HG03175 (cell line): ENCODE measurements at regions not wholly inside any gene's neighbourhood (a gene's known extent, or its start where the extent isn't known, plus 50 kb on each side); places are given as distances from the start of the nearest gene placed in this dataset.
"Not testable (repeated sequence)": the region's sequence is repeated elsewhere in the genome, so short reads cannot be mapped to it uniquely, and the experiment has no call there.

Experiments used
- ATAC-seq: cut with Tn5 transposase; IDR thresholded peaks from one replicate; pipeline ENCODE4 v1.9.1; 2021; ENCODE audit warnings: mild to moderate bottlenecking, moderate library complexity; ENCODE audit not compliant: unreplicated experiment

DNA sequence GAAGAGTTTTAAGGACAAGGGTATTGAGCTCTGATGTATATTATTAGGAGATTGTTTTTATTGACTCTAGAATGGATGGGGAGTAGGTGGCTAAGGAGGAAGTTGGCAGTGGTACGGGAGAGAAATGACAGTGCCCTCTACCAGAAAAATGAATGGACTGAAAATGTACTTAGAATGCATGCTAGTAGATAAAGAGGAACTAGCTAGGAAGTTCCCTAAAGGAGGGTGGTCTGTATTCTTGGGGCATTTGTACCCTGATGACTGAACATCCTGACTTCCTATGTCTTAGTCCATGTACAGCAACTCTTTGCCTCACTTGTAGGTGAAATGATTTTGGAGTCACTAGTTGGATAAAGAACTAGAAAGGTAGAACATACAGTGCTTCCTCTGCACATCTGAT is 581.5 kb upstream of the RBFOX1 start:
- no peak for ATAC-seq

DNA sequence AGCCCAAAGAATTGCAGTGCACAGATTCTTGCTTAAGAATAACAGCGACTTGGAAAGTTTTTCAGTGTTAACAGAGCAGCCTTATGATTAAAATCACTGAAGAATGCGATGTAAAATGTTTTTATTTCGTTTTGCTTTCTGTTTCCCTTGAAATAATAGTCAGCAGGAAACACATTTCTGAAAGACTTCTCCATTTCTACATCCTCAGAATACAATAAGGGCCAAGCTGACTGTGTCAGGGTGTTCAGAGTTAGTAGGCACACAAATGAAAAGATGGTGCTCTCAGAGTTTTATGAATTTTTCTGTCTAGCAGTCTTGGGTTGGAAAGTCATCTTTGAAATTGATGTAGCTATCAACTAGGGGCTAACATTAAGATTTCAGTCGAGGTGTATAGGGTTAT is 582.9 kb upstream of the RBFOX1 start:
- no peak for ATAC-seq

DNA sequence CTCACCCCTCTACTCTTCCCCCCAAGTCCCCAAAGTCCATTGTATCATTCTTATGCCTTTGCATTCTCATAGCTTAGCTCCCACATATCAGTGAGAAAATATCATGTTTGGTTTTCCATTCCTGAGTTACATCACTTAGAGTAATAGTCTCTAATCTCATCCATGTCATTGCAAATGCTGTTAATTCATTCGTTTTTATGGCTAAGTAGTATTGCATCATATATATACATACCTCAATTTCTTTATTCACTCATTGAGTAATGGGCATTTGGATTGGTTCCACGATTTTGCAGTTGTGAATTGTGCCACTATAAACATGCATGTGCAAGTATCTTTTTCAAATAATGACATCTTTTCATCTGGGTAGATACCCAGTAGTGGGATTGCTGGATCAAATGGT is 596.3 kb upstream of the RBFOX1 start:
- ATAC-seq, result not testable (repeated sequence)

DNA sequence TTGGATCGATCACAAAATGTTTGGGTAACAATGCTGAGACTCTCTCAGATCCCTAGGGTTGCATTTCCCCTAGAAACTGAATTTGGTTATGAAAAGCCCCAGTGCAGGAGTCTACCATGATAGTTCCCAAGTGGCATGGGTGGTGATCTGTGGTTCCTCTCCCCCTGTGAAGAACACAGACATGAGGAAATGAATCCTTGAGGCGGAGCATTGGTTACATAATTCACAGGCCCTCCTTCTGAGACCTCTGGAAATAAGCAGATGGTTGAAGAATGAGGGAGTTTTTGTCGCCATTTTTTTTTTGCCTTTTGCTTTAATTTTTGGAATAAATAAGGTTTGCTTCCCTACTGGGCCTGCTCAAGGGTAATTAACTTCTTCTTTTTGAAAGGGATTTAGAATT is 597.0 kb upstream of the RBFOX1 start:
- no peak for ATAC-seq

DNA sequence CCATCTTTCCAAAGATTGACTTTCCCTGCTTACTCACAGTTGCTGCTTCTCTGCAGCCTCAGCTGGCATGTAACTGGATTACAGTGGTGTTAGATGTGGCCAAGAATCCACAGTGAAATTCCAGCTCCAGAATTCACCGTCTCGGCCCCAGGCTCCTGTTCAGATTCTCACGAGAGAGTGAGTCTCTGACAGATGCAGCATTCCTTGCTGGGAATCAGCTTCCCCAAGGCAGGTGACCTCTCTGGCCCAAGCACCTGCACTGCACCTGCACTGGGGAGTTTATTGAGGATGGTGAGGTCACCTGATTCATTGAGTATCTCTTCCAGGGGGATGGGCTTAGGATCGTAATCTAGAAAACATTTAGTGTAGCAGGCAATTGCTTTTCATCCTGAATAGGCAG is 600.5 kb upstream of the RBFOX1 start:
- ATAC-seq, result no peak

DNA sequence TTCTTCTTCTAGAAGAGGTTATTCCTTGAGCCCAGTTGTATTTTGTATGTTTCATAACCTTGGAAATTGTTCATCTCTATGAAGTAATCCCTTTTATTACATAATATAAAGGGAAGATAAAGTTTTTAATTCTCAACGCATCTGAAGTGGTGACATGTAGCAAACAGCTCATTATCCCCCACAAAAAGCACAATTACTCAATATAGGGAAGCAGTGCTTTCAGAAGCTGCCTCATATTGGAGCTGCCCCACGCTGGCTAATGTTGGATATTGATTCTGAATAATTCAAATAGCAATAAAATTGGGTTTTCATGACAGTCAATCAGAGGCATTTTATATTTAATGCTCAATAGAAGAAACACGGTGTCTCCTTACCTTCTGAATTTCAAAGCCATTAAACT is 604.3 kb upstream of the RBFOX1 start:
- no peak for ATAC-seq

DNA sequence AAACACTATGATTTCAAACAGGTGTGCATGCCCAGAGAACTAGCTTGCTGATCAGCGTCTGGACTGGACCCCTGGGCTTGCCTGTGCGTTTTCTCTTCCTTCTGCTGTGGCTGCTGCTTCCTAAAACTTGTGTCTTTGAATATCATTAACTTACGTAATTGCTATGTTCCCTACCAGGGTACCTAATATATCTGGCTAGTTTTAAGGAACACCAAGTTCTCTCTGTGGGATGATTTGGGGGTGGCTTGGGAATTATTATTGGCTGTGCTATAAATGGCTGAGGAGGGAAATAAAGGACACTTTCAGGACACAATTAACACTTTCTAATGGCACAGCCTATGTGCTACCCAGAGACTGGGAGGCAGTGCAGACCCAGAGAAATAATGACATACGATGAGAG is 606.0 kb upstream of the RBFOX1 start:
- ATAC-seq, result no peak

DNA sequence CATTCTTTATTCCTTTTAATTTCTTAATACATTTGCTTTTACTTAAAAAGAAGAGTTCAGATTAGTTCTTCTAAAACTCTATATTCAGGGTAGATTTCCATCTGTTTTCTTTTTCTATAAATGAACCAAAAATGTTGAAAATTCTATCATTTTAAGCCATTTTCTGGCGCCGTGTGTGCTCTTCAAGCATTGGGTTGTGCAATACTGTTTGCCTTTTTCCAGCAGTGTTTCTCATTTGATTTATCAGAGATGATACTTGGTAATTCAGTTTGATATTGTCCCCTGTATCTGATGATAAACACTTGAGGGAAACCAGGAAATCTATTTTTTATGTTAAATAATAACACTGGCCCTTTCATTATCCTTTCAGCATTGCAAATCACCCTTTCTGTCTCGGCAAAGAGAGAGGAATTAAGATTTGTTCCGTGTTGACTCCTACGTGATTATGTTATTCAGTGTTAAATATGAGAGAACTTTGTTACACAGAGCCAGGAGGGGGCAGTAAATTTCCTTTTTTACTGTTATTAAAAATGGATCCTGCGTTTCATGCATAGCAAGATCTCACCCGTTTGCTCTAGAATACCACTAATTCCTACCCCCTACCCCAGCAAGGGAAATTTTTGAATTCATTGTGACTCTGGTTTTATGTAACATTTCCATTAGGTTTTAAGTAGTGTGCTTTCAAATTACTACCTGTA is 606.9 kb upstream of the RBFOX1 start:
- ATAC-seq, result no peak

DNA sequence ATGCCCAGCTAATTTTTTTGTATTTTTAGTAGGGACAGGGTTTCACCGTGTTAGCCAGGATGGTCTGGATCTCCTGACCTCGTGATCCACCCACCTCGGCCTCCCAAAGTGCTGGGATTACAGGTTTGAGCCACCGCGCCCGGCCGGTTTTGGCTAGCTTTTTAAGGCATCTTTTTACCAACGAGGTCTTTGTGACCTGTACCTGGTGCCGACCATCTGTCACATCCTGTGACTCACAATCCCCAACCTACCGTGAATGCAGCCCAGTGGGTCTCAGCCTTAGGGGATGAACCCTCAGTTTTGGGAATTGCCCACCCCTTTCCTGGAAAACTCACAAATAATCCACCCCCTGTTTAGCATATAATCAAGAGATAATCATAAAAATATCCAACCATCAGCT is 607.4 kb upstream of the RBFOX1 start:
- not testable (repeated sequence) for ATAC-seq

DNA sequence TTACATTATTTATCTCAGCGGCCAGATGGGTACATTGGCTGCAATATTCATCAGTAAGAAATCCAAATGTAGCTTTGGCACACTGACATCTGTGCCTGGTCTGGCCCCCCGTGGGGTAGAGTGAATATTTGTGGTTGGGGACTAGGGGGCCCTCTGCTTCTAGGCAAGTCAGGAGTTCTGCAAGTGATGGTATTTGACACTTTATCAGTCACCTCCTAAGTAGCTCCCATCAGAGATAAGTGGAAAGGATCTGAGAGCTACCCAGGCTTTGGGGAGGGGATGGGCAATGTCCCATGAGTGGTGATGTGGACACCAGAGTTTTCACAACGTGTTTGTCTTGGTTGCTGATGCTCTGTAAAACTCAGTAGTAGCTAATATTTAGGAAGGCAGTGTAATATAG is 609.9 kb upstream of the RBFOX1 start:
- ATAC-seq, result no peak

DNA sequence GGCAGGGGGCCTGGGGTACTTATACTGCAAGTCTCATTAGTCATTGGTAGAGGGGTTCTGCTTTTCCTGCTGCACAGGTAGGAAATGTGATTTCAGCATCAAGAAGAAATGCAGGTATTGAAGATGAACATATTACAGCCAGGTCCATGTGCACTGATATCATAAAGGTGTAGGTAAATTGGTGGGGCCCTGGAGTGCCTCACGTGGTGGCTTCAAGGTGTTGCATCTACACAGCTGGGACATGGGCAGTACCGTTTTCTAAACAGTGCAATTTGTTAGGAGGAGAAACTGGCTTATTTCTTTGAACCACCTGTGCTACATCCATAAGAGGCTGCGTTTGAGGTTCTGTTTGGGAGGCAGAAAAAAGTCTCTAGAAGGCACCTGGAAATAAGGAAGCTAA is 618.1 kb upstream of the RBFOX1 start:
- no peak for ATAC-seq

DNA sequence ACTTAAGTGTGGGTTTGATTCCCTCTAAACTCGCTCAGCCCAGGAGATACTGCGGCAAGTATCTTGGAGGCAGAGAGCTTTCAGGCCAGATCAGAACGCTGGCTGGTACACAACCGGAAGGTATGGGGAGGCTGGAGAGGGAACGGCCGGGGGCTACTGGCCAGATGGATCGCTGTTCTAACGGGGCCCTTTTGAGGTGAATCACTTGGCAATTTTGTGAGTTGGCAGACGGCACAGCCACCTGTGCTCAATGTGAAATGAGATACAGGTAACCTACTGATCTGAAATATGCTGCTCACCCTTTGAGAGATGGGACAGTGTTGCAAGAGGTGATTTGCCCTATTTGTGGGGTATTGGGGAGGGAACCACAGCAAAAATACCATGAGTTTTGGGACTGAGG is 622.9 kb upstream of the RBFOX1 start:
- no peak for ATAC-seq

DNA sequence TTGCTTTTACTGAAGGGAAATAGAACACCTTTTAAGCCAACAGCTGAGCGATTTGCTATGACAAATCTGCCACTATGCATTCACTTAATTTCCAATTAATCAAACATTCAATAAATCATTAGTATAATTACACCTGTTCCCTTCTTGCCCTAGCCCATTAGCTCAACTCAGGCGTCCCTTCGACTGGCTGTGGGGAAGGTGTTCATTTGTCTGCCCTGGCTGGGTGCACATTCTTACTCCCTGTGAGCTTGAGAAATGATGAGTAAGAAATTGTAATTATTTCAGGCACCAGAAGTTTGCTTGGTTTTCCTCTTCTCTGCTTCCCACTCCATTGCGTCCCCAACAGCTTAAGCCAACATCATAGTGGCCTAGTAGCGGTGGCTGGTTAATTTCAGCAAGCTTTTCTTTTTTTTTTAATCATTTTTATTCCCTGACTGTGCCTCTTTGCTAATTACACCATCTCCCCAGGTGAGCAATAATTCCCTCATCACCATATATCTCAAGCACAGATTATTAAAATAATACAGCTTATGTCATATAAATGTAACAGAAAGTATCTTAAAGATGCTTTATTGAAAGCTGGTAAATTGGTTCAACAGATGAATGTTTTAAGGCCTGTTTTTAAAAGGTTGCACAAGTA is 623.9 kb upstream of the RBFOX1 start:
- no peak for ATAC-seq

DNA sequence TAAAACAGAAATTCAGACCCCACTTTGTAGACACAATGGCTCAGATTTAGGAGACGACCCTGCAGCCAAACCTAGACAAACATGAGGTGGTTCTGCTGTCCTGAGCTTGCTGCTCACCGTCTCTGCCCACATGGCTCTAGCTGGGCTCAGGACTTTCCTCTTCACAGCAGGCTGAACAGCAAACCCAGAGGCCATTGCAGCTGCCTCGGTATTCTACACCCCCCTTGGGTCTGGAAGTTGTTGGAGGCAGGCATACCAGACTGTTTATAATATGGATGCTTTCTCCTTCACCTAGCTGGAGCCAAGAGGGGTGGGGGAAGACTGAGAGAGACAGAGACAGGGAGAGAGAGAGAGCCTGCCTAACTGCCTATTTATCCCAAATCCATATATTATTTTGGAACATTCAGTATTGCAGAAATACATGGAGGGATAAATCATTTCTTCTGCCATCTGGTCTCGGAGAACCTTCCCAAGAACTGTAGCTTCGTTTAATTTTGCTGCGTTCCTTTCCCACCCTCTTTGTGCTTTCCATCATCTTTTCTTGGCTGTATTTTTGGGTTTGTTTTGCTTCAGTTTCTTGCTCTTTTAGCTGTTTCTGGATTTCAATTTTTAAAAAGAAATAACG is 628.2 kb upstream of the RBFOX1 start:
- ATAC-seq, result no peak

DNA sequence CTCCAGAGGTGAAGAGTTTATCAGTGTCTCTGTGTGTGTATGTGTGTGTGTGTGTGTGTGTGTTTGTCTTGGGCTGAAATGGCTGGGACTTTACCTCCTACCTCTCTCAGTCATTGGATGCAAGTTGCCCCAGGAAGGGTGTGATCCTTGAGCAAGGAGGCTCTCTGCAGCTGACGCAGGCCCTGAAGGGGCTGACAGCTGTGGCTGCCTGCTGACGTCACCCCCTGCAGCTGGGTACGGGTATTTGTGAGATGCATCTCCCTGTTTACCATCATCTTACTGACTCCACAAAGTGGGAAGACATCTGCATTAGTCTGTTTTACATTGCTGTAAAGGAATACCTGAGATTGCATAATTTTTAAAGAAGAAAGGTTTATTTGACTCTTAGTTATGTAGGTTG is 631.5 kb upstream of the RBFOX1 start:
- ATAC-seq, result no peak

DNA sequence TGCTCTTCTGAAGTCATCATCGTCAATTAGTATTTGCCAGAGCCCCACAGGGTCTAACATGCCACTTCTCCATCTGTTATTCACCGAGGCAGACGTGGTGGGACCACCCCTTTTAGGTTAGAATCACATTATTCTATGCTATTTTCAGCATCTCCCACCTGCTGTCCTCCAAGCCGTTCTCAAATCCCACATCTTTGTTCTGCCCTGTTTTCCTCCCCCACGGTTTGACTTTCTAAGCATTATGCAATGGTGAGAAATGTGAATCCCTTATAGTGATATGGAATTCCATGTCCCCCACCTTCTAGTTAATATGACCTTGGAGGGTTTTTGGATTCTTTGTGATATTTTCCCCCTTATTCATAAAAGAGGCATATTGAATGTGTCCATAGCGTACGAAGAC is 634.1 kb upstream of the RBFOX1 start:
- ATAC-seq, result no peak

DNA sequence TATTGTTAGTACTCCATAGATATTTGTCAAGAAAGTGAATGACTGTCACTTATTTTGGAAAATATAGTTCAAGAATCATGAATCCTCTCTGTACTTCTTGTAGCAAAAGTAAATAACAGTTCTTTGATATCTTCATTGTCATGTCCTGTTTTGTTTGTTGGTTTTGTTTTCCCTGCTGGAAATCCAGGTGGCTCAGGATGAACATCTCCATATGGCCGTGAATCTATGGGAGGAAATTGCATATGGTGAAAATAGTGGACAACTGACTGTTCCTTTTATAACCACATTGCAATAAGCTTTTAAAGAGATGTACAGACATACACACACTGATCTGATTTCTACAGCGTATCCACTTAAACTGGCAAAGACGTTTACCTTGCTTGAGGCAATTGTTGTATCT is 637.0 kb upstream of the RBFOX1 start:
- no peak for ATAC-seq

DNA sequence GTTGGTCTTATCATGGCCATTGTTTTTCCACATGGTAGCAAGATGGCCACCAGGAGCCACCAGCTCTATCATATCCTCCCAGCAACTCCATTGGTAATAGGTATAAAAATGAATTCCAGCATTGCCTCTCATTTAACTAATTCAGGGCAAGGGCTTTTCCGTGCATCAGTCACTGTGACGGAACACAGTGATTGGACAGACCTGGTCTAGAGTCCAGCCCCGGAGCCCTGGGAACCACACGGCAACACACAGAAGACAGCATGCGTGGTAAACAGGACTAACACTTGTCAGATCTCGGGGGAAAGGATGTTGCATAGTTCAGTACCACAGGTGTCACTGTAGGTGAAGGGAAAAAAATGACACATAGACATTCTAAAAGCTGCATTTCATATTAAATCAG is 638.0 kb upstream of the RBFOX1 start:
- no peak for ATAC-seq

DNA sequence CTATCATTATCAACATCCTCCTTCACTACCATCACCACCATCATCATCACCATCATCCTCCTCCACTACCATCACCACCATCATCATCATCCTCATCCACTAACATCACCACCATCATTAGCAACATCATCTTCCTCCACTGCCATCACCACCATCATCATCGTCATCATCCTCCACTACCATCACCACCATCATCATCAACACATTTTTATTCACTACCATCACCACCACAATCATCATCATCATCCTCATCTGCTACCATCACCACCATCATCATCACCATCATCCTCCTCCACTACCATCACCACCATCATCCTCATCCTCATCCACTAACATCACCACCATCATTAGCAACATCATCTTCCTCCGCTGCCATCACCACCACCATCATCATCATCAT is 639.2 kb upstream of the RBFOX1 start:
- ATAC-seq, result not testable (repeated sequence)

DNA sequence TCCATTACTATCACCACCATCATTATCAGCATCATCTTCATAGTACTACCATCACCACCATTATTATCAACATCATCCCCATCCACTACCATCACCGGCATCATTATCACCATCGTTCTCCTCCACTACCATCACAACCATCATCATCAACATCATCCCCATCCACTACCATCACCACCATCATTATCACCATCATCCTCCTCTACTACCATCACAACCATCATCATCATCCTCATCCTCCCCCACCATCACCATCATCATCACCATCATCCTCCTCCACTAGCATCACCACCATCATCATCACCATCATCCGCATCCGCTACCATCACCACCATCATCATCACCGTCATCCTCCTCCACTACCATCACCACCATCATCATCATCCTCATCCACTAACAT is 639.8 kb upstream of the RBFOX1 start:
- no peak for ATAC-seq

DNA sequence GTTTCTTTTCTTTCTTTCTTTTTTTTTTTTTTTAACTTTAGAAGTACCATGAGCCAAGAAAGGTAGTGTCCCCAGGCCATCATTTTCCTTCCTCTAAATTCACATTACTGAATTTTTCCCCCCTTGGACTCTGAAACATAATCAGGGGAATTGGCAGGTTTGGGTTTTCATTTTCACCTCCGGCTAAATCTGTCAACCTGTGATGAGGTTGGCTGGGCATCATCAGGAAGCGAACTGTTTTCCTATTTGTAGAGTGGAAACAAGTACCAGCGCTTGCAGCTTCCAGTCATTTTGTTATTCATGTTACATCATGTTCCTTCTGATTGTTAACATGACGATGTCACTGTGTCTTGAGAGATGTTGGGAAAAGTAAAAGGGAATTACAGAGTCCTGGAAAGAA is 641.9 kb upstream of the RBFOX1 start:
- ATAC-seq, result no peak

DNA sequence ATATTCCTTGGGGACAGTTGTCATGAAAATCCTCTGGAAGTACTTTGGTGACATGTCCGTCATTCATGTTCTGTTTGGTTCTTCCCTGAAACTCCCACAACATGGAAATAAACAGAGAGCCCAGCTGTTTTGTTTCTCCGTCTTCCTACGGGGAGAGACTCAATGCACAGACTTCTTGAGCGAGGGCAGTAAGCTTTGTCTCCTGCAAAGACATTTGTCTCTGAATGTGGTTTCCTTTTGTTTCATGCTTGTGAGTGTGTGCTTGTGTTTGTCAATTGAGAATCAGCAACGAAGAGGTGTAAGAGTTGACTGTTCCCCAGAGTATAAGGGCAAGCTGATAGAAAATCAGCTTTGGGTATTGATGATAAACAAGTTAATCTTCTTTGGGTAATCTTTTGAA is 643.0 kb upstream of the RBFOX1 start:
- ATAC-seq, result no peak

DNA sequence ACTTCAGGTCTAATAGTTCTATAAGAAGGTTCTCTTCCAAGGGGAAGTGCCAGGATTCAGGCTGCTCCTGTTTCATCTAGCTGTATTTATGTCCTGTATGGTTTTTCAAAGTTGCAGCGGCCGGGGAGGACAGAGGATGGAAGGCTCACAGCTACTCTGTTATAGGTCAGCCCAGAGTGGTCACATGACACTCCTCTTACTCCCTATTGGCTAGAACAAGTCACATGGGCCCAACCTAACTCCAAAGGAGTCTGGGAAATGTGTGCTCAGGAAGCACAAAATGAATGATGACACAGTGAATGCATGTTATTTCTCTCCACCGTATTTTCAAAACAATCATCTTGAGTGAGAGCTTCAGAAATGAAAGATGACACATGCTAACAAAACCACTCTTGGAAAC is 645.1 kb upstream of the RBFOX1 start:
- ATAC-seq, result no peak
